ACC112 (cell line): ENCODE measurements at regions not wholly inside any gene's neighbourhood (a gene's known extent, or its start where the extent isn't known, plus 50 kb on each side); places are given as distances from the start of the nearest gene placed in this dataset.

Experiments
- H2AFZ ChIP-seq: fragments of 200-600 bp; sonication (generic); one replicate; pipeline ENCODE4 v1.6.0; 2017; ENCODE audit warnings: antibody characterized with exemption, low read length; ENCODE audit not compliant: unreplicated experiment
- H3K27ac ChIP-seq: fragments of 200-600 bp; sonication (generic); 2 replicates; pipeline ENCODE4 v1.5.1; 2014; ENCODE audit warnings: low read depth, mild to moderate bottlenecking, antibody characterized with exemption, low read length, moderate library complexity
- H3K27me3 ChIP-seq: fragments of 200-600 bp; sonication (generic); 2 replicates; pipeline ENCODE4 v1.6.1; 2014; ENCODE audit warnings: mild to moderate bottlenecking, antibody characterized with exemption, low read length, moderate library complexity, mixed read lengths; ENCODE audit not compliant: insufficient read depth
- H3K36me3 ChIP-seq: fragments of 200-600 bp; sonication (generic); 2 replicates; pipeline ENCODE4 v1.6.1; 2016; ENCODE audit warnings: mild to moderate bottlenecking, antibody characterized with exemption, low read length, moderate library complexity, mixed read lengths; ENCODE audit not compliant: insufficient read depth
- H3K4me1 ChIP-seq: fragments of 200-600 bp; sonication (generic); one replicate; pipeline ENCODE4 v1.6.1; 2016; ENCODE audit warnings: low read length, mixed read lengths; ENCODE audit not compliant: insufficient read depth, unreplicated experiment, control insufficient read depth
- H3K4me3 ChIP-seq: fragments of 200-600 bp; sonication (generic); 2 replicates; pipeline ENCODE4 v1.5.1; 2014; ENCODE audit warnings: mild to moderate bottlenecking, low read depth, low read length
- H3K79me2 ChIP-seq: fragments of 200-600 bp; sonication (generic); one replicate; pipeline ENCODE4 v1.6.0; 2016; ENCODE audit warnings: low read length; ENCODE audit not compliant: control insufficient read depth, unreplicated experiment, insufficient read depth

DNA sequence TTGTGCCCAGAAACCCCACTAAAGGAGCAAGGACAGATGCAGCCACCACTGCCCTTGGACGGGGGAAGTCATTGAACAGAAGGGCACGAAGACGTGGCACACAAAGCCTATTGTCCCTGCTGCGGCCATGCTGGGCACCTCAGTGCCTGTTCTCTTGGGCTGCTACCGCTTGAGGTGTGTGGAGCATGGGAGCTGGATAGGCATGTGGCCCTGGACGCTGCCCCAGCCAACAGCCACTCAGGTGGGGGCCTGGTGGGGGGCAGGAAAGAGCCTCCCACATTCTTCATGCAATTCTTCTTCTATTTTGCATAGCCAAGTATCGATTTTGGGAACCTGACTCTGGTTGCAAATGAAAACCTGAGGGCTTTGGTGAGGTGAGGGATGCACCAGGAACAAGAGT is 337.2 kb downstream of the RPS6KC1 start:
- Histone ChIP-seq H3K36me3 (no peaks in the 10 kb centered on the region), H2AFZ (no peak overlapping the region), H3K27ac (no peak overlapping the region), H3K27me3 (peaks cover 50% of the 10 kb centered on the region), H3K4me1 (no peaks in the 10 kb centered on the region), H3K79me2 (no peaks in the 10 kb centered on the region), H3K4me3 (no peak overlapping the region)

DNA sequence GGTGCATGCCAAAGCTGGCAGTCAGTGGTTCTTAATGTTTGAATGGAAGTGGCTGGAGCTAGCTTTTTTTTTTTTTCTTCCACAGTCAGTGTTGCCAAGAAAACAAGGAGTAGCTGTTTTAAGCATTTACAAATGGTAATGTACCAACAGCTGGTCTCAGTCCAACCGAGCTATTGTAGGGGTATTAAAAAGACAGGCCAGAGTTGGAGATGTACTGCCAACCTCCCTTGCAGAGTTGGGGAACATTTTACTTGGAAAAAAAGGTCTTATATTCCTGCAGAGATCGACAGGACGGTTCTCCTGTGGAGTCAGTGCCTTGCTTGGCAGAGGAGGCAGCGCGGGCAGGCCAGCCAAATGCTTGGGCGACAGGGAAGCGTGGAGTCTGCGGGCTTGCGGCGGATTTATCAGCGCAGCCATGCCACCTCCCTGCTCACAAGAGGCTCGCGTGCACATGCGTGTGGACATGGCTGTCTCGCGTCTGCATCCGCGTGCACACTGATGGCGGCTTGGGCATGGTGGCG is 338.1 kb downstream of the RPS6KC1 start:
- Histone ChIP-seq H3K79me2 (no peaks in the 10 kb centered on the region), H3K27me3 (peaks cover 57% of the 10 kb centered on the region), H3K27ac (no peak overlapping the region), H3K36me3 (no peaks in the 10 kb centered on the region), H3K4me1 (no peaks in the 10 kb centered on the region), H3K4me3 (no peak overlapping the region), H2AFZ (no peak overlapping the region)

DNA sequence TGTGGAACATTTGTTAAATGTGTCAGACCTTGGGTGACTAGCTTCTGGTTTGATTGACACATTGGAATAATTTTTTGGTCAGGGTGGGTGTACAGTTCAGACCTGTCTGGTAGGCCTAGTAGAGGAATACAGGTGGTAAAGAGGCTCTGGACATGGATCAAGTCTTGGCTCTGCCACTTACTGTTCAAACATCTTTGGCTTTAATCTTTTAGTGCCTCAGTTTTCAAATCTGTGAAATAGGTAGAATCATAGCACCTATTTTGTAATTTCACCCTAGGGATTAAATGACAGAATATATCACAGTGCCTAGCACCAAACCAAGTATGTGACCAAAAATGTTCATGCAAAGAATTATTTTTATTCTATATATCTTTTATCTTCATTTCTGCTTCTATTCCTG is 340.4 kb downstream of the RPS6KC1 start:
- peaks cover 72% of the 10 kb centered on the region for H3K27me3 ChIP-seq
- no peaks in the 10 kb centered on the region for H3K4me1 ChIP-seq

DNA sequence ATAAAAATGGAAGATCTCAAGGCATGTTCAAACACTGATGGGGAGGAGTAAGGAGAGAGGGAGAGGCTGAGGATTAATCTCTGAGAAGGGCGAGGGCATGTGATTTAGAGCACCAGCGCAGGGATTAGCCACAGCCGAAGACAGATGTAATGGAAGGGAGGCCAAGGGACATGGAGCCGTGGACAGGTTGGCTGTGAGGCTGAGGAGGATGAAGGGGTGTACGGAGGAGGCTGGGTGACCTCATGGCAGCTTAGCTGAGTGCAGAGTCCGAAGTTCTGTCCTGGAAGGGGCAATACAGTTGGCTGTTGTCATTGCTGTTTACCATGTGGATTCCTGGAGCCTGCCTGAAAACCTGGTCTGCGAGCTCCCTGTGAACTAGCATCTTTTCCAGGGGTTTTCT is 342.8 kb downstream of the RPS6KC1 start:
- Histone ChIP-seq H3K79me2 (no peaks in the 10 kb centered on the region), H3K27ac (no peak overlapping the region), H3K4me3 (no peak overlapping the region), H3K27me3 (peaks cover 62% of the 10 kb centered on the region), H3K36me3 (no peaks in the 10 kb centered on the region), H3K4me1 (no peaks in the 10 kb centered on the region), H2AFZ (no peak overlapping the region)

More for the DNA sequence above, 340.4 kb downstream of the RPS6KC1 start:
- Histone ChIP-seq H3K36me3 (no peaks in the 10 kb centered on the region), H3K79me2 (no peaks in the 10 kb centered on the region), H3K27ac (no peak overlapping the region), H2AFZ (no peak overlapping the region), H3K4me3 (no peak overlapping the region)

DNA sequence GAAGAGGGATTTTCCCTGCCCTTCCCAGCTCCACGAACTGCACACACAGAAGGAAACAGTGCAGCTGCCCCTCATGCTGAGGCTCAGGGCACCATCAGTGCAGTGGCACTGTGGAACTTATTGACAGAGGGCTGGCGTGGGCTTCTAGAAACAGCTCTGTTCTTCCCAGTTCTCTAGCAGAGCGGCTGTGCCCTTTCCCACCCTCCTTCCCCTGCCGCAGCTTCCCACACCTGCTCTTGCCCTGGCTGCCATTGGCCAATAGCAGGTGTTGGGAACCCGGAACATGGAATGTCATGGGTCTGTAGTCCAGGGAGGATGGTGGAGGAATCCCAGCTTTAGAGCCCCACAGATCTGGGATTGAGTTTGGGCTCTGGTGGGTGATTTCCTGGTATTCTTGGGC is 343.8 kb downstream of the RPS6KC1 start:
- H3K79me2 ChIP-seq, result no peaks in the 10 kb centered on the region
- no peak overlapping the region for H2AFZ ChIP-seq
- no peak overlapping the region for H3K4me3 ChIP-seq
- H3K27me3 ChIP-seq, result peaks cover 68% of the 10 kb centered on the region
- H3K36me3 ChIP-seq, result no peaks in the 10 kb centered on the region
- H3K27ac ChIP-seq, result no peak overlapping the region
- no peaks in the 10 kb centered on the region for H3K4me1 ChIP-seq

DNA sequence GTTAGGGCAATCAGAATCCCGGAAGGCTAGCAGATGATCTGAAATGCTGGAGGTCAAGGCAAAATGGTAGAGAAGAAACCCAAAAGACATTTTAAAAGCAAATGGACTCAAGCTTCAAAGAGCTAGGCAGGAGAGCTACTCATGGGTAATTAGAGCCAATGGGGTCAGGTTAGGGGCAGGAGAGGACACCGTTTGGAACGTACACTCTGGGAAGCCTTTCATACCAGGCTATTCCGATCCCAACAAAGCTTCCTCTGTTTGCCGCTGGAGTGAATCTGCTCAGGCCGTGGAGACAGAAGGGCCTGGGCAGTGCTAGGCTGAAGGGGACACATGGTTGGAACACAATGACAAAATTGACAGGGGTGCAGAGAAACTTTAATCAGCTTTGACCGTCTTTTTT is 346.6 kb downstream of the RPS6KC1 start:
- no peak overlapping the region for H2AFZ ChIP-seq
- H3K27ac ChIP-seq, result no peak overlapping the region
- H3K4me1 ChIP-seq, result no peaks in the 10 kb centered on the region

DNA sequence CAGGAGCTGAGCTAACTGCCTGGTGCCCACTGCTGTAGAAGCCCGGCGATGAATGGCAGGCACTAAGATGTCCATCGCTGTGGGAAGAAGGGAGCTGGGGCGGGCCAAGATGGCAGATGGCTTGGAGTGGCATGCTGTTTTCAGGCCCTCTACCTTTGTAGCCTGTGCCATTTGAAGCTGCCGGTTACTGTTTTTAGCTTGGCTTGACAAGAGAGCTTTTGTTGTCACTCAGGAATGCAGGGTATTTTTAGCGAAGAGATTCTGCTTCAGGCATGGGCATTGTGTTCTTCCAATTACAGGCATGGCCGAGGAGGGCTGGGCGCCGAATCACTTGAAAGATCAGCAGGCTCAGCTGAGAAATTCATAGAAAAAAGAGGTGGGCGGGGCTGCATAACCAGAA is 348.7 kb downstream of the RPS6KC1 start:
- Histone ChIP-seq H3K27ac (no peak overlapping the region), H3K27me3 (peaks cover 35% of the 10 kb centered on the region), H2AFZ (no peak overlapping the region), H3K4me3 (no peak overlapping the region), H3K36me3 (no peaks in the 10 kb centered on the region), H3K79me2 (no peaks in the 10 kb centered on the region), H3K4me1 (no peaks in the 10 kb centered on the region)

More for the DNA sequence above, 346.6 kb downstream of the RPS6KC1 start:
- H3K79me2 ChIP-seq, result no peaks in the 10 kb centered on the region
- H3K4me3 ChIP-seq, result no peak overlapping the region
- H3K36me3 ChIP-seq, result no peaks in the 10 kb centered on the region
- H3K27me3 ChIP-seq, result peaks cover 46% of the 10 kb centered on the region

DNA sequence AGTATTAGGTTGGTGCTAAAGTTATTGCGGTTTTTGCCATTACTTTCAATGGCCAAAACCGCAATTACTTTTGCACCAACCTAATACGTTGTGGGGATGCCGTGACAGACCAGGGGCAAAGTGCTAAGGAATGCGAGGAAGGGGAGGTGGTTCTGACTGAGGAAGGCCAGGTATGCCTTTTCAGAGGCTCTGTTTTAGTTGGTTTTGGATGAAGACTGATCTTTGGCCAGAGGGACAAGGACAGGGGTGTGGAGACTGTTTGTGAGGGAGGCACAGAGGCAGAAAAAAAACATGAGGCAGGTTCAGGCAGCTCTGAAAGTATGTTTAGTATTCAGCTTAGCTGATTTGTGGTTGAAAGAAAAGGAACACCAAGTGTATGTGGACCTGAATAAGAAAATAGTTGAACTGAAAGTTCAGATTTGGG is 358.2 kb downstream of the RPS6KC1 start:
- Histone ChIP-seq H3K4me3 (no peak overlapping the region), H3K79me2 (no peaks in the 10 kb centered on the region), H2AFZ (no peak overlapping the region), H3K4me1 (no peaks in the 10 kb centered on the region), H3K27me3 (peaks cover 20% of the 10 kb centered on the region; the same call in 1 of the 2 replicates), H3K27ac (no peak overlapping the region), H3K36me3 (no peaks in the 10 kb centered on the region)

DNA sequence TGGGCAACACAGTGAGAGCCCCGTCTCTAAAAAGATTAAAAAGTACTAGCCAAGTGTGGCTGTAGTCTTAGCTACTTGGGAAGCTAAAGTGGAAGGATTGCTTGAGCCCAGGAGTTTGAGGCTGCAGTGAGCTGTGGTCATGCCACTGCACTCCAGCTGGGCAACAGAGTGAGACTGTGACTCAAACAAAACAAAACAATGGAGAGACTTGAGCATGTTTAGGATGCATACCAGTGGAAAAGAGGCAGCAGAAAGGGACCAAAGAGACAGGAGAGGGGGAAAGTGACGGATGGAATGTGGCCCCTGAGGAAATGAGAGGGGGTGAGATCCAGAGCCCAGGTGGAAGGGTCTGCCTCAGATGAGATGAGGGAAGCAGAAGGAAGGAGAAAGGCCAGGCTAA is 358.9 kb downstream of the RPS6KC1 start:
- no peak overlapping the region for H3K4me3 ChIP-seq
- H3K27me3 ChIP-seq, result peaks cover 16% of the 10 kb centered on the region; the same call in 1 of the 2 replicates
- no peaks in the 10 kb centered on the region for H3K4me1 ChIP-seq
- no peaks in the 10 kb centered on the region for H3K36me3 ChIP-seq
- no peak overlapping the region for H2AFZ ChIP-seq
- no peaks in the 10 kb centered on the region for H3K79me2 ChIP-seq
- no peak overlapping the region for H3K27ac ChIP-seq

DNA sequence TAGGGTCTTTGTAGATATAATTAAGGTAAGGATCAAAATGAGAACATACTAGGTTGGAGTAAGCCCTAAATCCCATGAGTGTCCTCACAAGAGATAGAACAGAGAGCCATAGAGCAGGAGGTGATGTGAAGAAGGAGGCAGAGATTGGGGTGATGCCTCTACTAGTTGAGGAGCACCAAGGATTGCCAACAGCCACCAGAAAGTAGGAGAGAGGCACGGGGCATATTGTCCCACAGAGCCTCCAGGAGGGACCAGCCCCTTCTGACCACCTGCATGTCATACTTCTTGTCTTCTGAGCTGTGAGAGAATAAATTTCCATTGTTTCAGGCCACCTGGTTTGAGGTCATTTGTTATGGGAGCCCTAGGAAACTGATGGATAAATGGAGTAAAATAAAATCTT is 363.3 kb downstream of the RPS6KC1 start:
- H3K27ac ChIP-seq, result no peak overlapping the region
- H3K27me3 ChIP-seq, result peaks cover 14% of the 10 kb centered on the region
- H3K79me2 ChIP-seq, result no peaks in the 10 kb centered on the region
- no peaks in the 10 kb centered on the region for H3K4me1 ChIP-seq
- H2AFZ ChIP-seq, result no peak overlapping the region
- no peaks in the 10 kb centered on the region for H3K36me3 ChIP-seq
- no peak overlapping the region for H3K4me3 ChIP-seq

DNA sequence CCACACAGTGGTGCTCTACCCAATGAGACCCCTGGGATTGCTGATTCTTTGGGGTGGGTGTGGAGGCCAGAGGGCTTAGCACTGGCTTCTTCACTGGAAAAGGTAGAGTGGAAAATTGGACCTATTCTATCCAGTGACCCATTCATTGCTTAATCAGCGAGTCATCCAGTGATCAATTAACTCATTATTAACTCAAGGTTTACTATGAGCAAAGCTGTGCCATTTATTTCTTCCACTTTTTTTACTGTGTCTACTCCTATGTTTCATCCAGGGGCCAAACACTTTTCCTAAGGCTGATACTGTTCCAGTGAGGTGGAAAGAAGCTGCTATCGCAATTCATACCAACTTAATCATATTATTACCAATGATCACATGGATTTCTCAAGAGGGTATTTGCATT is 363.9 kb downstream of the RPS6KC1 start:
- H2AFZ ChIP-seq, result no peak overlapping the region
- no peak overlapping the region for H3K27ac ChIP-seq
- H3K4me1 ChIP-seq, result no peaks in the 10 kb centered on the region
- H3K36me3 ChIP-seq, result no peaks in the 10 kb centered on the region
- H3K27me3 ChIP-seq, result peaks cover 15% of the 10 kb centered on the region
- H3K4me3 ChIP-seq, result no peak overlapping the region
- H3K79me2 ChIP-seq, result no peaks in the 10 kb centered on the region
